ENCODE measurements at regions not wholly inside any gene's neighbourhood (a gene's known extent, or its start where the extent isn't known, plus 50 kb on each side); places are given as distances from the start of the nearest gene placed in this dataset.
"Not testable (repeated sequence)": the region's sequence is repeated elsewhere in the genome, so short reads cannot be mapped to it uniquely, and the experiment has no call there.

GRCh38 chr14:41230683-41231082 lies 376.0 kb upstream of the LRFN5 start:
- no peaks in the 10 kb centered on the region for H3K27me3 ChIP-seq (ENCODE audit: control insufficient read depth in 3 of 3, insufficient read depth in 3 of 3, low read length in 3 of 3)
- H3K4me3 ChIP-seq (ENCODE audit: low read depth in 1 of 3, low read length in 3 of 3): no peak overlapping the region
- WGBS, 3 donors: 79 to 87% (median 82%) methylated on average over 2 of the region's 2 CpGs
- H3K27ac ChIP-seq (ENCODE audit: low read depth in 1 of 3, low read length in 2 of 3): no peak overlapping the region
- H3K36me3 ChIP-seq (ENCODE audit: control insufficient read depth in 3 of 3, insufficient read depth in 2 of 3, low read depth in 1 of 3, low read length in 3 of 3): no peaks in the 10 kb centered on the region
- FAIRE-seq (no peak), DNase-seq (no peak)
- peaks cover 0 to 2% of the 10 kb centered on the region in 2 donors for H3K9me3 ChIP-seq (ENCODE audit: control insufficient read depth in 2 of 2, insufficient read depth in 1 of 2, low read depth in 1 of 2, low read length in 1 of 2)
- H3K4me1 ChIP-seq (ENCODE audit: control insufficient read depth in 3 of 3, insufficient read depth in 2 of 3, low read depth in 1 of 3, low read length in 2 of 3): no peaks in the 10 kb centered on the region

GRCh38 chr14:41229824-41230223 lies 376.9 kb upstream of the LRFN5 start:
- no peaks in the 10 kb centered on the region for H3K9me3 ChIP-seq (ENCODE audit: control insufficient read depth in 2 of 2, insufficient read depth in 1 of 2, low read depth in 1 of 2, low read length in 1 of 2)
- FAIRE-seq (no peak), DNase-seq (no peak)
- WGBS, 3 donors: 76 to 81% (median 81%) methylated on average over 2 of the region's 2 CpGs
- H3K27me3 ChIP-seq (ENCODE audit: control insufficient read depth in 3 of 3, insufficient read depth in 3 of 3, low read length in 3 of 3): no peaks in the 10 kb centered on the region
- H3K27ac ChIP-seq (ENCODE audit: low read depth in 1 of 3, low read length in 2 of 3): no peak overlapping the region
- no peaks in the 10 kb centered on the region for H3K4me1 ChIP-seq (ENCODE audit: control insufficient read depth in 3 of 3, insufficient read depth in 2 of 3, low read depth in 1 of 3, low read length in 2 of 3)
- H3K4me3 ChIP-seq (ENCODE audit: low read depth in 1 of 3, low read length in 3 of 3): no peak overlapping the region
- H3K36me3 ChIP-seq (ENCODE audit: control insufficient read depth in 3 of 3, insufficient read depth in 2 of 3, low read depth in 1 of 3, low read length in 3 of 3): no peaks in the 10 kb centered on the region

- DNase-seq (no peak), FAIRE-seq (no peak)
- no peak overlapping the region for H3K27ac ChIP-seq (ENCODE audit: low read depth in 1 of 3, low read length in 2 of 3)
- H3K4me1 ChIP-seq (ENCODE audit: control insufficient read depth in 3 of 3, insufficient read depth in 2 of 3, low read depth in 1 of 3, low read length in 2 of 3): no peaks in the 10 kb centered on the region
- H3K36me3 ChIP-seq (ENCODE audit: control insufficient read depth in 3 of 3, insufficient read depth in 2 of 3, low read depth in 1 of 3, low read length in 3 of 3): no peaks in the 10 kb centered on the region
- no peaks in the 10 kb centered on the region for H3K9me3 ChIP-seq (ENCODE audit: control insufficient read depth in 2 of 2, insufficient read depth in 1 of 2, low read depth in 1 of 2, low read length in 1 of 2)
- no peaks in the 10 kb centered on the region for H3K27me3 ChIP-seq (ENCODE audit: control insufficient read depth in 3 of 3, insufficient read depth in 3 of 3, low read length in 3 of 3)
- no peak overlapping the region for H3K4me3 ChIP-seq (ENCODE audit: low read depth in 1 of 3, low read length in 3 of 3)
- 61 to 76% (median 72%) methylated on average over 1 of the region's 1 CpG for WGBS, 3 donors
Observed at GRCh38 chr14:41225433-41225832, 381.2 kb upstream of the LRFN5 start.

- no peak overlapping the region for H3K27ac ChIP-seq (ENCODE audit: low read depth in 1 of 3, low read length in 2 of 3)
- H3K36me3 ChIP-seq (ENCODE audit: control insufficient read depth in 3 of 3, insufficient read depth in 2 of 3, low read depth in 1 of 3, low read length in 3 of 3): no peaks in the 10 kb centered on the region
- H3K4me3 ChIP-seq (ENCODE audit: low read depth in 1 of 3, low read length in 3 of 3): no peak overlapping the region
- FAIRE-seq: peak; percentile 10
- no peak for DNase-seq
- H3K27me3 ChIP-seq (ENCODE audit: control insufficient read depth in 3 of 3, insufficient read depth in 3 of 3, low read length in 3 of 3): no peaks in the 10 kb centered on the region
- H3K4me1 ChIP-seq (ENCODE audit: control insufficient read depth in 3 of 3, insufficient read depth in 2 of 3, low read depth in 1 of 3, low read length in 2 of 3): no peaks in the 10 kb centered on the region
- 74 to 85% (median 78%) methylated on average over 1 of the region's 1 CpG for WGBS, 3 donors
- H3K9me3 ChIP-seq (ENCODE audit: control insufficient read depth in 2 of 2, insufficient read depth in 1 of 2, low read depth in 1 of 2, low read length in 1 of 2): no peaks in the 10 kb centered on the region
Observed at GRCh38 chr14:41222581-41222980, 384.1 kb upstream of the LRFN5 start.

- FAIRE-seq, DNase-seq: not testable (repeated sequence)
Observed at GRCh38 chr14:41214978-41215377, 391.7 kb upstream of the LRFN5 start.

GRCh38 chr14:41201696-41202095 lies 405.0 kb upstream of the LRFN5 start:
- DNase-seq (no peak), FAIRE-seq (no peak)
- 27 to 34% (median 30%) methylated on average over 3 of the region's 3 CpGs for WGBS, 3 donors
- H3K4me3 ChIP-seq (ENCODE audit: low read depth in 1 of 3, low read length in 3 of 3): no peak overlapping the region
- H3K27ac ChIP-seq (ENCODE audit: low read depth in 1 of 3, low read length in 2 of 3): no peak overlapping the region
- no peaks in the 10 kb centered on the region for H3K4me1 ChIP-seq (ENCODE audit: control insufficient read depth in 3 of 3, insufficient read depth in 2 of 3, low read depth in 1 of 3, low read length in 2 of 3)
- H3K36me3 ChIP-seq (ENCODE audit: control insufficient read depth in 3 of 3, insufficient read depth in 2 of 3, low read depth in 1 of 3, low read length in 3 of 3): no peaks in the 10 kb centered on the region
- H3K27me3 ChIP-seq (ENCODE audit: control insufficient read depth in 3 of 3, insufficient read depth in 3 of 3, low read length in 3 of 3): no peaks in the 10 kb centered on the region
- no peaks in the 10 kb centered on the region for H3K9me3 ChIP-seq (ENCODE audit: control insufficient read depth in 2 of 2, insufficient read depth in 1 of 2, low read depth in 1 of 2, low read length in 1 of 2)

More at GRCh38 chr14:41214978-41215377, 391.7 kb upstream of the LRFN5 start:
- not testable (repeated sequence) for H3K27ac ChIP-seq (ENCODE audit: low read depth in 1 of 3, low read length in 2 of 3); H3K9me3 ChIP-seq (ENCODE audit: control insufficient read depth in 2 of 2, insufficient read depth in 1 of 2, low read depth in 1 of 2, low read length in 1 of 2); H3K36me3 ChIP-seq (ENCODE audit: control insufficient read depth in 3 of 3, insufficient read depth in 2 of 3, low read depth in 1 of 3, low read length in 3 of 3); H3K27me3 ChIP-seq (ENCODE audit: control insufficient read depth in 3 of 3, insufficient read depth in 3 of 3, low read length in 3 of 3); H3K4me1 ChIP-seq (ENCODE audit: control insufficient read depth in 3 of 3, insufficient read depth in 2 of 3, low read depth in 1 of 3, low read length in 2 of 3); H3K4me3 ChIP-seq (ENCODE audit: low read depth in 1 of 3, low read length in 3 of 3)
- WGBS, 3 donors: 90 to 94% (median 92%) methylated on average over 22 of the region's 22 CpGs

- Histone ChIP-seq H3K4me1 (ENCODE audit: control insufficient read depth in 3 of 3, insufficient read depth in 2 of 3, low read depth in 1 of 3, low read length in 2 of 3) (no peaks in the 10 kb centered on the region), H3K9me3 (ENCODE audit: control insufficient read depth in 2 of 2, insufficient read depth in 1 of 2, low read depth in 1 of 2, low read length in 1 of 2) (no peaks in the 10 kb centered on the region), H3K27ac (ENCODE audit: low read depth in 1 of 3, low read length in 2 of 3) (no peak overlapping the region), H3K36me3 (ENCODE audit: control insufficient read depth in 3 of 3, insufficient read depth in 2 of 3, low read depth in 1 of 3, low read length in 3 of 3) (no peaks in the 10 kb centered on the region), H3K4me3 (ENCODE audit: low read depth in 1 of 3, low read length in 3 of 3) (no peak overlapping the region), H3K27me3 (ENCODE audit: control insufficient read depth in 3 of 3, insufficient read depth in 3 of 3, low read length in 3 of 3) (no peaks in the 10 kb centered on the region)
- WGBS, 3 donors: 66 to 77% (median 74%) methylated on average over 3 of the region's 3 CpGs
- no peak for DNase-seq
- FAIRE-seq: no peak
Observed at GRCh38 chr14:41187868-41188267, 418.8 kb upstream of the LRFN5 start.

GRCh38 chr14:41171045-41171444 lies 435.6 kb upstream of the LRFN5 start:
- DNase-seq (no peak), FAIRE-seq (no peak)
- H3K4me3 ChIP-seq (ENCODE audit: low read depth in 1 of 3, low read length in 3 of 3): no peak overlapping the region
- no peaks in the 10 kb centered on the region for H3K9me3 ChIP-seq (ENCODE audit: control insufficient read depth in 2 of 2, insufficient read depth in 1 of 2, low read depth in 1 of 2, low read length in 1 of 2)
- 46 to 51% (median 48%) methylated on average over 3 of the region's 3 CpGs for WGBS, 3 donors
- H3K4me1 ChIP-seq (ENCODE audit: control insufficient read depth in 3 of 3, insufficient read depth in 2 of 3, low read depth in 1 of 3, low read length in 2 of 3): no peaks in the 10 kb centered on the region
- no peaks in the 10 kb centered on the region for H3K36me3 ChIP-seq (ENCODE audit: control insufficient read depth in 3 of 3, insufficient read depth in 2 of 3, low read depth in 1 of 3, low read length in 3 of 3)
- H3K27ac ChIP-seq (ENCODE audit: low read depth in 1 of 3, low read length in 2 of 3): no peak overlapping the region
- no peaks in the 10 kb centered on the region for H3K27me3 ChIP-seq (ENCODE audit: control insufficient read depth in 3 of 3, insufficient read depth in 3 of 3, low read length in 3 of 3)

GRCh38 chr14:41167040-41167439 lies 439.6 kb upstream of the LRFN5 start:
- WGBS, 3 donors: 84 to 86% (median 86%) methylated on average over 4 of the region's 4 CpGs
- no peak for FAIRE-seq
- H3K27me3 ChIP-seq (ENCODE audit: control insufficient read depth in 3 of 3, insufficient read depth in 3 of 3, low read length in 3 of 3): no peaks in the 10 kb centered on the region
- H3K27ac ChIP-seq (ENCODE audit: low read depth in 1 of 3, low read length in 2 of 3): no peak overlapping the region
- no peak for DNase-seq
- H3K4me3 ChIP-seq (ENCODE audit: low read depth in 1 of 3, low read length in 3 of 3): no peak overlapping the region
- H3K36me3 ChIP-seq (ENCODE audit: control insufficient read depth in 3 of 3, insufficient read depth in 2 of 3, low read depth in 1 of 3, low read length in 3 of 3): no peaks in the 10 kb centered on the region
- no peaks in the 10 kb centered on the region for H3K4me1 ChIP-seq (ENCODE audit: control insufficient read depth in 3 of 3, insufficient read depth in 2 of 3, low read depth in 1 of 3, low read length in 2 of 3)
- no peaks in the 10 kb centered on the region for H3K9me3 ChIP-seq (ENCODE audit: control insufficient read depth in 2 of 2, insufficient read depth in 1 of 2, low read depth in 1 of 2, low read length in 1 of 2)
